GM19025 (cell line): ENCODE measurements at regions not wholly inside any gene's neighbourhood (a gene's known extent, or its start where the extent isn't known, plus 50 kb on each side); places are given as distances from the start of the nearest gene placed in this dataset.

Experiments
- ATAC-seq: cut with Tn5 transposase; IDR thresholded peaks from one replicate; pipeline ENCODE4 v1.9.1; 2021; ENCODE audit warnings: mild to moderate bottlenecking, low read depth, moderate library complexity; ENCODE audit not compliant: unreplicated experiment

GRCh38 chr1:218847089-218847768, 326.4 kb upstream of the LYPLAL1 start:
- ATAC-seq: no peak

- no peak for ATAC-seq
Measured at GRCh38 chr1:218848009-218848408, 325.7 kb upstream of the LYPLAL1 start.

GRCh38 chr1:218850367-218850766, 323.3 kb upstream of the LYPLAL1 start:
- no peak for ATAC-seq

DNA sequence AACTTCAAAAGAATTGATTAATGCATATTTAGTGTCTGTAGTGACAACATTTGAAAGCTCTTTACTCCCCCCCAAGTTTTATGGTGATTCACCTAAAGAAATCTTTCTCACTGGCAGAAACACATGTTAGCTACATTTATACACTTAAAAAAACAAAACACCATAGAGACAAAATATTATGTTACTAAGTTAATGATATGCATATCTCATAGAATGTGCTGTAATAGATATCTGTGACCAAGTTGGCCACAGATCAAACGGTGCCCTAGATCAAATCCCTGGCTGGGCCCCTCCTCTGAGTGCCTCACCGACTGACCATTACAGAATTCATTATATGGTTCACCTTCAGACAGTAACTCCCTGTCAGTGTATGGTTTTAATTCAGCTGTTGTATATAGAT, 322.1 kb upstream of the LYPLAL1 start:
- no peak for ATAC-seq

DNA sequence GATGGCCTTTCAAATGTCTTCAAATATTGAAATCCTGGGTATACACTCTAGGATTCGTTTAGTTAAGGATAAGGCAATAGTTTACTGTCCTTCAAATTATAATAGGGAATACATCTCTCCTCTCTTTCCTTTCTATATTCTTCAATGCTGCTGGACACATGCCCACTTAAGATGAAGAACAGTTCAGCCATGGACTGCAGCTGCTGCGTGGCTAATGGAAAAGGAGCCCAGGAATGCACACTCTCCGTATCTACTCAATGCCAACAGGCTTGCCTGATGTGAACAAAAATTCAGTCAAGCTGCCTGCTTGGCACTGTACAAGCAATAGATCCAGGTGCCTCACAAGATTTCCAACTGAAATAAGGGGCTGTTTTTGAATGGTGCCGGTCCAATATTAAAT, 321.2 kb upstream of the LYPLAL1 start:
- no peak for ATAC-seq

DNA sequence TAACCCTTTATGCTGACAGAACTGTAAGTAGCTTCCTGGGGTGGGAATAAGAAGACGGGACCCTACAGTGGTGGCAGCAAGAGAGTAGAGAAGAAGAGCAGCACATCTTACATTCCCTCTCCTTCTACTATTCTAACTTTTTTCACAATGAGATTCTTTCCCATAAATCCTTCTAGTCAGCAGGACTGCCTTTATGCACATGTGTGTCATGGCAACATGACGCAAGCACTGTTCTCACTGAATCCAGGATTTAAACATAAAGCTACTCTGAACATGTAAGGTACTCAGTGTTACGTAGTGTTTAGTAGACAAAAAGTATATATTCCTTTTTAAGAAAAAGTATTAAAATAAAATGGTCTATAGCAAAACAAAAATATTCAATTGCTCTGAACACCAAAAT, 309.7 kb upstream of the LYPLAL1 start:
- no peak for ATAC-seq

DNA sequence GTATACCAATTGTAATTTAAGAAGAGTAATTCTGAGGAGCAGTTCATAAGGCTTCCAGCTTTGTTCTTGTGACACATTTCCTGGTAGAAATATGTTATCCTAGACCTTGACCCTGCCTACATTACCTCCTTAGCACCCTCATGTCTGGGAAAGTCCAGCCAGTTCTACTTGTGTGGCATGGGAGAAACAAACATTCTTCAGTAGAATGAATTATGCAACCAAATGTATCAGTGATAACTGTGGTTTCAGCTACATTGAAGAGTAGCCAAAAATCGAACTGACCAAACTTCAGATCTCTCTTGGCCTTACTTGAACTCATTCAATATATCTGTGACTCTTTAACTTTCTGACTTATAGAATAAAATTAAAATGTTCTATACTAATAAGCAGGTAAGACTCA, 308.1 kb upstream of the LYPLAL1 start:
- ATAC-seq: no peak

DNA sequence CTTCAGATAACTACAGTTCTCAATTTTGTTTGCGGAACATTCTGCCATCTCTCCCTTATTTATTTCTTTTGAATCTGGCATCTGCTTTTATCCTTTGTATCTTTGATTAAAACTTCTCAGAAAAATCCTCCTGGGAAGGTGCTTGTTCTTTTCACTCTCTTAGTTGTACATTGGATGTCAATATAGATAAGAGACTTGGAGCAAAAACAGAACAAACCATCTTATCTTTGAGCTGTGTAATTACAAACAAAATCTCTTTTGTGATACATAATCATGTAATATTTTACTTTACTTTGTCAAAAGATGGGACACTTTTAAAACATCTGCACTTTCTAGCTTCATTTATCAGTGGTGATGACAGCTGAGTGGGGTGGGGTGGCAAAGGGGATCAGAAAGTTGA, 307.2 kb upstream of the LYPLAL1 start:
- no peak for ATAC-seq

DNA sequence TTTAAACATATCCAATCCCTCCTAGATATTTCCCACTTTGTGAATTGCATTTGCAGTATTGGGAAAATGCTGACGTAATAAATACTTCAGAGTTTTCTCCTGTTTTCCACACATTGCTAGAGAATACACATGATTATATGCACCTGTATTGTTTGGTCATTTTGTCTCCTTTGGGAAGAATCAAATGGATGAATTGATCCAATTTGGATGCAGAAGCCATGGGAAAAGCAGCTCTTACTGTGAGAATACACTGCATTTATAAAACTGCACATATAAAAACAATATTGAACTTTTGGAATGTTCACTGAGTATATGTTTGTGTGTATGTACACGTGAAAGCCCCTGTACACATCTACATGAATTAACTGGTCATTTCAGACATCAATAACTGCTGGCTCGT, 306.6 kb upstream of the LYPLAL1 start:
- no peak for ATAC-seq

GRCh38 chr1:218867941-218868626, 305.6 kb upstream of the LYPLAL1 start:
- no peak for ATAC-seq

GRCh38 chr1:218869276-218869675, 304.4 kb upstream of the LYPLAL1 start:
- ATAC-seq: no peak

DNA sequence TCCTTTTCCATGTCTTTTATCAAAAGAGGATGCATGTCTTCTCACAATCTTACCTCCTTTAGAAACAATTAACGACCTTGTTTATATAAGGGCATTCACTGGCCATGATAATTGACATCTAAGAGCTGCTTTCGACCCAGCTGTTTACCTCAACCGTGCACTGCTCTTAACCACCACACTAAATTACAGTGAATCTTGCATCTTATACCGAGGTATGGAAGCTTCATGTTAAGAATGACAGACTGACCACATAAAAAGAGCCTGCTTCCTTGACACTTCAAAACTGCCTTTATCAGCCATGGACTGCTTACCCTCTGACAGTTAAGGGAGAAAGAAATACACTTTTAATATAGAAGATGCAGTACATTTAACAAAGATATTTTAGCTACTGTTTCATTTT, 301.7 kb upstream of the LYPLAL1 start:
- ATAC-seq: no peak

- ATAC-seq: no peak
Measured at GRCh38 chr1:218872928-218873327, 300.8 kb upstream of the LYPLAL1 start.

- no peak for ATAC-seq
Measured at GRCh38 chr1:218874313-218874712, 299.4 kb upstream of the LYPLAL1 start.

- ATAC-seq: no peak
Measured at GRCh38 chr1:218874801-218875400, 298.8 kb upstream of the LYPLAL1 start.

- no peak for ATAC-seq
Measured at GRCh38 chr1:218878369-218878768, 295.3 kb upstream of the LYPLAL1 start.

GRCh38 chr1:218880484-218881060, 293.1 kb upstream of the LYPLAL1 start:
- no peak for ATAC-seq

- ATAC-seq: no peak
Measured at GRCh38 chr1:218882454-218882853, 291.2 kb upstream of the LYPLAL1 start.

DNA sequence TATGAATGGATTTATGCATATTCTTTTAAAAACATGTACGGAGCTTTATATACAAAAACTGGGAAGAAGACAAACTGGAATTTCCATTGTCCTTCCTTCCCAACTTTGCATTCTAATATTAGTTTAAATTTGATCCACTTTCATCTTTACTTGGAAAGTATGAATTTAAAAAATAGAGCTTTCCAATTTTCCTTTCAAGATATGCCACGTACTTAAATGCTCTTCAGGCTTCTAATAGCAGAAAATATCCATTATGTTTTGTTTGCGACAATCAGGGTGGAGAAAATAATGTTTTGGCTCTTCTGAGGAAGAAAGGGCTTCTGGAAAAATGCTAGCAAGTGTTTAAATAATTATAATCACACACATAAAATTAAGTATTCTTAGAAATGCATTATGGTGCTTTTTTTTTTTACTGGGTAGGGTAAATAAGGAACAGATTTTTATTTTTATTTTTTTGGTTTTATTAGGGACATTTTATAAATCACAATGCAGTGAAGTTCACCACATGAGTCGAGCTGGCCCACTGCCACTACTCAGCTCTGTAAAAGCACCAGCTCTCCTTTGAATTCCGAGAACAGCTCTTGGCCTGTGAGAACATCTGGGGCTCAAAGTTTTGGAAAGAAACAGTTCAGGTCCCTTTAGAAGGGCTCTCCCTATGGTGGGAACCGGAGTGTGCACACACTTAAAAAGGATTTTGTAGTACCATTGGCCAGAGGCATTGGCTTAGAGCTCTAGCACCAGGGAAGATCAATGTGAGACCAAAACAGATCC, 287.4 kb upstream of the LYPLAL1 start:
- ATAC-seq: no peak

- ATAC-seq: no peak
Measured at GRCh38 chr1:218887141-218887925, 286.3 kb upstream of the LYPLAL1 start.
